ENCODE measurements at regions not wholly inside any gene's neighbourhood (a gene's known extent, or its start where the extent isn't known, plus 50 kb on each side); places are given as distances from the start of the nearest gene placed in this dataset.

GRCh38 chr9:85225180-85225579 is 516.6 kb downstream of the AGTPBP1 start:
- Histone ChIP-seq H3K4me3 (ENCODE audit: low read length, poor library complexity, severe bottlenecking) (no peak overlapping the region), H3K9me3 (ENCODE audit: insufficient read depth, low read depth, low read length) (0 out of 2 replicates have a peak, but pooled peaks cover 4% of the 10 kb centered on the region), H3K9ac (ENCODE audit: low read depth, low read length, poor library complexity, severe bottlenecking) (no peak overlapping the region), H3K79me2 (ENCODE audit: insufficient read depth, low read length) (no peaks in the 10 kb centered on the region), H3K9me2 (replicated peaks; ENCODE audit: low read depth, low read length) (no peaks in the 10 kb centered on the region), H3K27me3 (ENCODE audit: insufficient read depth, low read length, poor library complexity, severe bottlenecking) (no peaks in the 10 kb centered on the region), H3K4me1 (ENCODE audit: insufficient read depth, low read length, poor library complexity, severe bottlenecking) (no peaks in the 10 kb centered on the region), H4K20me1 (ENCODE audit: insufficient read depth, low read length, poor library complexity, severe bottlenecking) (no peaks in the 10 kb centered on the region), H3F3A (ENCODE audit: low read depth) (no peaks in the 10 kb centered on the region), H2AFZ (ENCODE audit: low read length) (no peak overlapping the region), H3K4me2 (ENCODE audit: low read depth, low read length, poor library complexity, severe bottlenecking) (no peak overlapping the region), H3K36me3 (ENCODE audit: insufficient read depth, low read length) (no peaks in the 10 kb centered on the region)
- TF ChIP-seq CTCF (conservative IDR thresholded peaks at IDR 0.05; ENCODE audit: low read length) (no peak), EZH2phosphoT487 (IDR thresholded peaks at IDR 0.05; ENCODE audit: borderline replicate concordance) (no peak)

DNA sequence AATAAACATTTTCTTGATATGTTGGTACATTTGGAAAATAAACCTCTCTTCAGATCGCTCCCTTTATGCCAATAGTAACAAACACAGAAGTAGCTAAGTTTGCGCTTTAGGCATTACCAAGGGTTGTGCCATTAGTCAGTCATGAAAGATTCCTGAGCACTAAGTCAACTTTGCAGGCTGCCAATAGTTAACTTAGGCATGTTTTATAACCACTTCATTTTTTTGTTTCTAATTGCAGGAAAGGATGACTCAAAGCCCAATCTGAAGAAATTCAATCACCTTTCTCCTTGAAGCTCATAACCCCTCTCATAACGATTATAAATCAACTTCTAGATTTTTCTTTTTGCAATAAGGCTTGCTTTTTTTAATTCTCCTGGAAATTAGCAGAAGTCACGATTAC is 517.0 kb downstream of the AGTPBP1 start:
- Histone ChIP-seq H2AFZ (ENCODE audit: low read length) (no peak overlapping the region), H3K4me1 (ENCODE audit: insufficient read depth, low read length, poor library complexity, severe bottlenecking) (no peaks in the 10 kb centered on the region), H3K9me3 (ENCODE audit: insufficient read depth, low read depth, low read length) (0 out of 2 replicates have a peak, but pooled peaks cover 4% of the 10 kb centered on the region), H3K9me2 (replicated peaks; ENCODE audit: low read depth, low read length) (no peaks in the 10 kb centered on the region), H3K4me2 (ENCODE audit: low read depth, low read length, poor library complexity, severe bottlenecking) (no peak overlapping the region), H3K4me3 (ENCODE audit: low read length, poor library complexity, severe bottlenecking) (no peak overlapping the region), H3K79me2 (ENCODE audit: insufficient read depth, low read length) (no peaks in the 10 kb centered on the region), H3F3A (ENCODE audit: low read depth) (no peaks in the 10 kb centered on the region), H3K27me3 (ENCODE audit: insufficient read depth, low read length, poor library complexity, severe bottlenecking) (no peaks in the 10 kb centered on the region), H3K9ac (ENCODE audit: low read depth, low read length, poor library complexity, severe bottlenecking) (no peak overlapping the region), H3K36me3 (ENCODE audit: insufficient read depth, low read length) (no peaks in the 10 kb centered on the region), H4K20me1 (ENCODE audit: insufficient read depth, low read length, poor library complexity, severe bottlenecking) (no peaks in the 10 kb centered on the region)
- TF ChIP-seq CTCF (conservative IDR thresholded peaks at IDR 0.05; ENCODE audit: low read length) (no peak), EZH2phosphoT487 (IDR thresholded peaks at IDR 0.05; ENCODE audit: borderline replicate concordance) (no peak)

DNA sequence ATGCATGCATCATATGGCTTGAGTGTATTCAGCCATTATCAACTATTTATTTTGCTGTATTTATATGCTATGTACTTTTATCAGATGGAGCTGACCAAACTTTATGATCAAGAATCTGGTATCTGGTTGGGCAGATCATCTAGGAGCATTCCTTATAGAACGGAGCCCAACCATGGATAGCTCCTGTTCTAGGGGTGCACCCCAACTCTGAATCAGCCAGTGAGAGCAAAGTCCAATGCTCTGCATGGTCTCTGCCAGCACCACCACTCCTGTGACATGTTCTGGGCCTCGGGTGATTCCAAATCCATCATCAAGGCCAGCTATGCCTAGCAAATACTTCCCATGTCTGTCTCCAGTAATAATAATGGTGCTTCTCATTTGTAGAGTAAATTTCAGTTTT is 517.5 kb downstream of the AGTPBP1 start:
- no peak overlapping the region for H2AFZ ChIP-seq (ENCODE audit: low read length)
- H3F3A ChIP-seq (ENCODE audit: low read depth): no peaks in the 10 kb centered on the region
- no peak for TF ChIP-seq CTCF (conservative IDR thresholded peaks at IDR 0.05; ENCODE audit: low read length)
- TF ChIP-seq EZH2phosphoT487 (IDR thresholded peaks at IDR 0.05; ENCODE audit: borderline replicate concordance): no peak
- H3K9me2 ChIP-seq (replicated peaks; ENCODE audit: low read depth, low read length): no peaks in the 10 kb centered on the region
- H3K9me3 ChIP-seq (ENCODE audit: insufficient read depth, low read depth, low read length): 0 out of 2 replicates have a peak, but pooled peaks cover 4% of the 10 kb centered on the region
- H3K79me2 ChIP-seq (ENCODE audit: insufficient read depth, low read length): no peaks in the 10 kb centered on the region
- H4K20me1 ChIP-seq (ENCODE audit: insufficient read depth, low read length, poor library complexity, severe bottlenecking): no peaks in the 10 kb centered on the region
- H3K36me3 ChIP-seq (ENCODE audit: insufficient read depth, low read length): no peaks in the 10 kb centered on the region
- H3K4me2 ChIP-seq (ENCODE audit: low read depth, low read length, poor library complexity, severe bottlenecking): no peak overlapping the region
- no peak overlapping the region for H3K9ac ChIP-seq (ENCODE audit: low read depth, low read length, poor library complexity, severe bottlenecking)
- no peaks in the 10 kb centered on the region for H3K27me3 ChIP-seq (ENCODE audit: insufficient read depth, low read length, poor library complexity, severe bottlenecking)
- H3K4me1 ChIP-seq (ENCODE audit: insufficient read depth, low read length, poor library complexity, severe bottlenecking): no peaks in the 10 kb centered on the region
- H3K4me3 ChIP-seq (ENCODE audit: low read length, poor library complexity, severe bottlenecking): no peak overlapping the region

Measured in Loucy (cell line).